ENCODE measurements at regions not wholly inside any gene's neighbourhood (a gene's known extent, or its start where the extent isn't known, plus 50 kb on each side); places are given as distances from the start of the nearest gene placed in this dataset.

DNA sequence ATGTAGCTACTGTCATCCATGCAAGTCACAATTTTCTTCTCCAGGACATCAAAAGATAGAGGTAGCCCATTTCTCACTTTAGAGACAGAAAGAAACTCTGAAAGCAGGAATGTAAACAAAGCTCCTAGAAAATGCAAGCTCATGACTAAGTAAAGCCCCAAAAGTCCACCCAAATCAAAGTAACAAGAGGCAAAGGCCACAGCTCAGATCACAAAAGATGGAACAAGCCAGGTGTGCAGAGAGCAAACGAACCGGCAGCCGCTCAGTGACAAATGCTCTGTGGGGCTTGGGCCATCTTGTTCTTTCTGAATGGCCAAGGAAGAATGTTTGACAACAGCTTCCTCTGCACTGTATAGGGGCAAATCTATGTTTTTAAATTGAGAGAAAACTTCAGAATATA lies 201.0 kb downstream of the CYRIA start:
- Histone ChIP-seq H3K56ac (ENCODE audit: extremely low read depth, insufficient read depth, low read length) (no peak overlapping the region), H3K79me1 (ENCODE audit: low read depth in 1 of 2, low read length in 2 of 2) (no peaks in the 10 kb centered on the region), H3K4me3 (ENCODE audit: insufficient read depth, low read depth, low read length) (no peak overlapping the region), H3K23ac (ENCODE audit: low read depth, low read length) (no peak overlapping the region), H4K5ac (ENCODE audit: low read depth, low read length) (no peak overlapping the region), H2BK5ac (ENCODE audit: low read depth, low read length, poor library complexity, severe bottlenecking) (no peak overlapping the region), H3K4me1 (ENCODE audit: control insufficient read depth, insufficient read depth, low read length) (no peaks in the 10 kb centered on the region), H3K9ac (ENCODE audit: low read depth, low read length) (no peak overlapping the region), H3K36me3 (ENCODE audit: control insufficient read depth, insufficient read depth, low read length) (no peaks in the 10 kb centered on the region), H4K8ac (ENCODE audit: low read depth in 2 of 2, low read length in 2 of 2) (no peak overlapping the region), H3K4ac (ENCODE audit: low read depth, low read length) (no peak overlapping the region), H3K4me2 (ENCODE audit: low read depth, low read length) (no peak overlapping the region), H3K27me3 (ENCODE audit: control insufficient read depth, insufficient read depth, low read length) (no peaks in the 10 kb centered on the region), H3K9me1 (ENCODE audit: insufficient read depth, low read length) (no peaks in the 10 kb centered on the region), H2BK120ac (ENCODE audit: low read depth, low read length) (no peak overlapping the region), H2AK9ac (replicated peaks; ENCODE audit: low read depth, low read length, poor library complexity) (no peak overlapping the region), H3K14ac (replicated peaks; ENCODE audit: low read depth, low read length) (no peak overlapping the region), H2AK5ac (ENCODE audit: low read depth, low read length) (no peak overlapping the region), H2BK15ac (ENCODE audit: low read depth, low read length) (no peak overlapping the region), H3K18ac (ENCODE audit: low read depth, low read length) (no peak overlapping the region), H2BK20ac (ENCODE audit: low read depth, low read length) (no peak overlapping the region), H4K91ac (ENCODE audit: insufficient read depth, low read depth, low read length) (no peak overlapping the region), H2AFZ (replicated peaks; ENCODE audit: low read length, poor library complexity) (no peak overlapping the region), H3K9me3 (ENCODE audit: control insufficient read depth, insufficient read depth, low read length) (peaks cover 22% of the 10 kb centered on the region), H3K27ac (ENCODE audit: insufficient read depth, low read length) (no peak overlapping the region), H4K20me1 (ENCODE audit: insufficient read depth, low read length) (no peaks in the 10 kb centered on the region)
- in situ Hi-C loops (cut with MboI; ENCODE audit: low sequenced_read_pairs): no loop called here
- no TSS peak for BruUV-seq (replicated peaks)
- intact Hi-C loops (cut with micrococcal nuclease): no loop called here
- ChIA-PET CTCF (no interaction called here), POLR2A (ENCODE audit: unreplicated experiment) (no interaction called here)
- ATAC-seq (ENCODE audit: low read depth) (no peak), DNase-seq (no peak)
- TF ChIP-seq SMC3 (IDR thresholded peaks at IDR 0.05; ENCODE audit: low read depth, low read length): no peak
- no peak for TF ChIP-seq MAZ (IDR thresholded peaks at IDR 0.05; ENCODE audit: borderline replicate concordance, low read depth, low read length)
- no peak for TF ChIP-seq POLR2A (IDR thresholded peaks at IDR 0.05; ENCODE audit: low read depth, low read length)
- no peak for TF ChIP-seq MXI1 (IDR thresholded peaks at IDR 0.05; ENCODE audit: borderline replicate concordance, low read depth, low read length)
- no peak for TF ChIP-seq RFX5 (IDR thresholded peaks at IDR 0.05; ENCODE audit: low read depth, low read length)
- TF ChIP-seq, protein P1, sequence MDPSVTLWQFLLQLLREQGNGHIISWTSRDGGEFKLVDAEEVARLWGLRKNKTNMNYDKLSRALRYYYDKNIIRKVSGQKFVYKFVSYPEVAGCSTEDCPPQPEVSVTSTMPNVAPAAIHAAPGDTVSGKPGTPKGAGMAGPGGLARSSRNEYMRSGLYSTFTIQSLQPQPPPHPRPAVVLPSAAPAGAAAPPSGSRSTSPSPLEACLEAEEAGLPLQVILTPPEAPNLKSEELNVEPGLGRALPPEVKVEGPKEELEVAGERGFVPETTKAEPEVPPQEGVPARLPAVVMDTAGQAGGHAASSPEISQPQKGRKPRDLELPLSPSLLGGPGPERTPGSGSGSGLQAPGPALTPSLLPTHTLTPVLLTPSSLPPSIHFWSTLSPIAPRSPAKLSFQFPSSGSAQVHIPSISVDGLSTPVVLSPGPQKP (IDR thresholded peaks at IDR 0.05; ENCODE audit: borderline replicate concordance, low read depth, low read length): no peak
- TF ChIP-seq RAD21 (IDR thresholded peaks at IDR 0.05; ENCODE audit: low read length): no peak
- TF ChIP-seq CEBPB (IDR thresholded peaks at IDR 0.05; ENCODE audit: low read depth, low read length): no peak
- no peak for TF ChIP-seq RCOR1 (IDR thresholded peaks at IDR 0.05; ENCODE audit: insufficient replicate concordance, low read length)
- no peak for TF ChIP-seq BHLHE40 (IDR thresholded peaks at IDR 0.05; ENCODE audit: low read depth, low read length)
- no peak for TF ChIP-seq CHD1 (IDR thresholded peaks at IDR 0.05; ENCODE audit: low read depth, low read length)
- TF ChIP-seq, protein P2, sequence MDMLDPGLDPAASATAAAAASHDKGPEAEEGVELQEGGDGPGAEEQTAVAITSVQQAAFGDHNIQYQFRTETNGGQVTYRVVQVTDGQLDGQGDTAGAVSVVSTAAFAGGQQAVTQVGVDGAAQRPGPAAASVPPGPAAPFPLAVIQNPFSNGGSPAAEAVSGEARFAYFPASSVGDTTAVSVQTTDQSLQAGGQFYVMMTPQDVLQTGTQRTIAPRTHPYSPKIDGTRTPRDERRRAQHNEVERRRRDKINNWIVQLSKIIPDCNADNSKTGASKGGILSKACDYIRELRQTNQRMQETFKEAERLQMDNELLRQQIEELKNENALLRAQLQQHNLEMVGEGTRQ (IDR thresholded peaks at IDR 0.05; ENCODE audit: low read depth, low read length): no peak
- TF ChIP-seq NFE2L2 (IDR thresholded peaks at IDR 0.05; ENCODE audit: low read depth, low read length): no peak
- no peak for TF ChIP-seq FOS (IDR thresholded peaks at IDR 0.05; ENCODE audit: low read depth, low read length)
- TF ChIP-seq MAFK (IDR thresholded peaks at IDR 0.05; ENCODE audit: low read depth, low read length): no peak
- TF ChIP-seq, protein P3, sequence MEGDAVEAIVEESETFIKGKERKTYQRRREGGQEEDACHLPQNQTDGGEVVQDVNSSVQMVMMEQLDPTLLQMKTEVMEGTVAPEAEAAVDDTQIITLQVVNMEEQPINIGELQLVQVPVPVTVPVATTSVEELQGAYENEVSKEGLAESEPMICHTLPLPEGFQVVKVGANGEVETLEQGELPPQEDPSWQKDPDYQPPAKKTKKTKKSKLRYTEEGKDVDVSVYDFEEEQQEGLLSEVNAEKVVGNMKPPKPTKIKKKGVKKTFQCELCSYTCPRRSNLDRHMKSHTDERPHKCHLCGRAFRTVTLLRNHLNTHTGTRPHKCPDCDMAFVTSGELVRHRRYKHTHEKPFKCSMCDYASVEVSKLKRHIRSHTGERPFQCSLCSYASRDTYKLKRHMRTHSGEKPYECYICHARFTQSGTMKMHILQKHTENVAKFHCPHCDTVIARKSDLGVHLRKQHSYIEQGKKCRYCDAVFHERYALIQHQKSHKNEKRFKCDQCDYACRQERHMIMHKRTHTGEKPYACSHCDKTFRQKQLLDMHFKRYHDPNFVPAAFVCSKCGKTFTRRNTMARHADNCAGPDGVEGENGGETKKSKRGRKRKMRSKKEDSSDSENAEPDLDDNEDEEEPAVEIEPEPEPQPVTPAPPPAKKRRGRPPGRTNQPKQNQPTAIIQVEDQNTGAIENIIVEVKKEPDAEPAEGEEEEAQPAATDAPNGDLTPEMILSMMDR (conservative IDR thresholded peaks at IDR 0.05; ENCODE audit: low read depth, low read length): no peak
- no CpG with 5 or more reads among the region's 3 CpGs for WGBS, 2 experiments (ENCODE audit: extremely low coverage in 2 of 2, insufficient read length in 1 of 2)
- dilution Hi-C loops (cut with HindIII; ENCODE audit: low sequenced_read_pairs, unreplicated experiment): no loop called here

Measured in IMR-90 (cell line).